22Rv1 (cell line): ENCODE measurements at regions not wholly inside any gene's neighbourhood (a gene's known extent, or its start where the extent isn't known, plus 50 kb on each side); places are given as distances from the start of the nearest gene placed in this dataset.

Source experiments
- CTCF ChIP-seq: fragments of 450-650 bp; IDR thresholded peaks from 2 replicates; pipeline ENCODE4 v1.5.1; 2017; ENCODE audit warnings: mild to moderate bottlenecking
- ZFX ChIP-seq: fragments of 450-650 bp; IDR thresholded peaks from 2 replicates; pipeline ENCODE4 v1.6.1; 2017; ENCODE audit warnings: antibody characterized with exemption, borderline replicate concordance

GRCh38 chr2:176956791-176957190, 255.8 kb upstream of the HNRNPA3 start:
- TF ChIP-seq CTCF (no peak), ZFX (no peak)
